ENCODE measurements at regions not wholly inside any gene's neighbourhood (a gene's known extent, or its start where the extent isn't known, plus 50 kb on each side); places are given as distances from the start of the nearest gene placed in this dataset.

GRCh38 chr13:50410921-50411746 is 395.9 kb downstream of the KCNRG start:
- no peak overlapping the region for H3K27ac ChIP-seq (ENCODE audit: extremely low read depth, low read depth, low read length)
- no peaks in the 10 kb centered on the region for H3K9me3 ChIP-seq (ENCODE audit: control insufficient read depth, insufficient read depth, low read depth, low read length)
- H3K4me3 ChIP-seq (ENCODE audit: low read depth, low read length), result no peak overlapping the region
- TF ChIP-seq FEZF1 (tag by site-specific recombination; IDR thresholded peaks at IDR 0.05) (peak; percentile 45), ZFP37 (tag by site-specific recombination; IDR thresholded peaks at IDR 0.05) (peak; percentile 82; the same call in 1 of the 2 replicates), SP2 (tag by site-specific recombination; IDR thresholded peaks at IDR 0.05) (no peak), ZNF174 (tag by site-specific recombination; IDR thresholded peaks at IDR 0.05) (no peak), ZNF394 (tag by site-specific recombination; IDR thresholded peaks at IDR 0.05; ENCODE audit: borderline replicate concordance) (peak; percentile 42; the same call in 1 of the 2 replicates), PRDM1 (tag by site-specific recombination; IDR thresholded peaks at IDR 0.05) (0 out of 2 replicates have a peak, but pooled peaks have one; percentile 47), ZNF404 (tag by site-specific recombination; IDR thresholded peaks at IDR 0.05) (no peak), PRDM6 (tag by site-specific recombination; IDR thresholded peaks at IDR 0.05) (peak; percentile 34; the same call in 1 of the 2 replicates), PATZ1 (tag by site-specific recombination; IDR thresholded peaks at IDR 0.05) (peak; percentile 80), SP7 (tag by site-specific recombination; IDR thresholded peaks at IDR 0.05) (peak; percentile 95), ZNF24 (tag by site-specific recombination; IDR thresholded peaks at IDR 0.05) (0 out of 2 replicates have a peak, but pooled peaks have one; percentile 17), ZFP69B (tag by site-specific recombination; IDR thresholded peaks at IDR 0.05) (0 out of 2 replicates have a peak, but pooled peaks have one; percentile 37), ZFHX2 (tag by site-specific recombination; conservative IDR thresholded peaks at IDR 0.05) (0 out of 2 replicates have a peak, but pooled peaks have one; percentile 24), WT1 (tag by site-specific recombination; IDR thresholded peaks at IDR 0.05) (peak; percentile 32; the same call in 1 of the 2 replicates), ZNF548 (tag by site-specific recombination; IDR thresholded peaks at IDR 0.05) (no peak)
- TF ChIP-seq, protein P1, sequence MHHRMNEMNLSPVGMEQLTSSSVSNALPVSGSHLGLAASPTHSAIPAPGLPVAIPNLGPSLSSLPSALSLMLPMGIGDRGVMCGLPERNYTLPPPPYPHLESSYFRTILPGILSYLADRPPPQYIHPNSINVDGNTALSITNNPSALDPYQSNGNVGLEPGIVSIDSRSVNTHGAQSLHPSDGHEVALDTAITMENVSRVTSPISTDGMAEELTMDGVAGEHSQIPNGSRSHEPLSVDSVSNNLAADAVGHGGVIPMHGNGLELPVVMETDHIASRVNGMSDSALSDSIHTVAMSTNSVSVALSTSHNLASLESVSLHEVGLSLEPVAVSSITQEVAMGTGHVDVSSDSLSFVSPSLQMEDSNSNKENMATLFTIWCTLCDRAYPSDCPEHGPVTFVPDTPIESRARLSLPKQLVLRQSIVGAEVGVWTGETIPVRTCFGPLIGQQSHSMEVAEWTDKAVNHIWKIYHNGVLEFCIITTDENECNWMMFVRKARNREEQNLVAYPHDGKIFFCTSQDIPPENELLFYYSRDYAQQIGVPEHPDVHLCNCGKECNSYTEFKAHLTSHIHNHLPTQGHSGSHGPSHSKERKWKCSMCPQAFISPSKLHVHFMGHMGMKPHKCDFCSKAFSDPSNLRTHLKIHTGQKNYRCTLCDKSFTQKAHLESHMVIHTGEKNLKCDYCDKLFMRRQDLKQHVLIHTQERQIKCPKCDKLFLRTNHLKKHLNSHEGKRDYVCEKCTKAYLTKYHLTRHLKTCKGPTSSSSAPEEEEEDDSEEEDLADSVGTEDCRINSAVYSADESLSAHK (tag by site-specific recombination; IDR thresholded peaks at IDR 0.05), result peak; percentile 49; the same call in 1 of the 2 replicates
- TF ChIP-seq, protein P2, sequence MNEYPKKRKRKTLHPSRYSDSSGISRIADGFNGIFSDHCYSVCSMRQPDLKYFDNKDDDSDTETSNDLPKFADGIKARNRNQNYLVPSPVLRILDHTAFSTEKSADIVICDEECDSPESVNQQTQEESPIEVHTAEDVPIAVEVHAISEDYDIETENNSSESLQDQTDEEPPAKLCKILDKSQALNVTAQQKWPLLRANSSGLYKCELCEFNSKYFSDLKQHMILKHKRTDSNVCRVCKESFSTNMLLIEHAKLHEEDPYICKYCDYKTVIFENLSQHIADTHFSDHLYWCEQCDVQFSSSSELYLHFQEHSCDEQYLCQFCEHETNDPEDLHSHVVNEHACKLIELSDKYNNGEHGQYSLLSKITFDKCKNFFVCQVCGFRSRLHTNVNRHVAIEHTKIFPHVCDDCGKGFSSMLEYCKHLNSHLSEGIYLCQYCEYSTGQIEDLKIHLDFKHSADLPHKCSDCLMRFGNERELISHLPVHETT (tag by site-specific recombination; IDR thresholded peaks at IDR 0.05), result 0 out of 2 replicates have a peak, but pooled peaks have one; percentile 18
- TF ChIP-seq, protein P3, sequence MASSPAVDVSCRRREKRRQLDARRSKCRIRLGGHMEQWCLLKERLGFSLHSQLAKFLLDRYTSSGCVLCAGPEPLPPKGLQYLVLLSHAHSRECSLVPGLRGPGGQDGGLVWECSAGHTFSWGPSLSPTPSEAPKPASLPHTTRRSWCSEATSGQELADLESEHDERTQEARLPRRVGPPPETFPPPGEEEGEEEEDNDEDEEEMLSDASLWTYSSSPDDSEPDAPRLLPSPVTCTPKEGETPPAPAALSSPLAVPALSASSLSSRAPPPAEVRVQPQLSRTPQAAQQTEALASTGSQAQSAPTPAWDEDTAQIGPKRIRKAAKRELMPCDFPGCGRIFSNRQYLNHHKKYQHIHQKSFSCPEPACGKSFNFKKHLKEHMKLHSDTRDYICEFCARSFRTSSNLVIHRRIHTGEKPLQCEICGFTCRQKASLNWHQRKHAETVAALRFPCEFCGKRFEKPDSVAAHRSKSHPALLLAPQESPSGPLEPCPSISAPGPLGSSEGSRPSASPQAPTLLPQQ (tag by site-specific recombination; IDR thresholded peaks at IDR 0.05), result peak; percentile 61
- TF ChIP-seq, protein P4, sequence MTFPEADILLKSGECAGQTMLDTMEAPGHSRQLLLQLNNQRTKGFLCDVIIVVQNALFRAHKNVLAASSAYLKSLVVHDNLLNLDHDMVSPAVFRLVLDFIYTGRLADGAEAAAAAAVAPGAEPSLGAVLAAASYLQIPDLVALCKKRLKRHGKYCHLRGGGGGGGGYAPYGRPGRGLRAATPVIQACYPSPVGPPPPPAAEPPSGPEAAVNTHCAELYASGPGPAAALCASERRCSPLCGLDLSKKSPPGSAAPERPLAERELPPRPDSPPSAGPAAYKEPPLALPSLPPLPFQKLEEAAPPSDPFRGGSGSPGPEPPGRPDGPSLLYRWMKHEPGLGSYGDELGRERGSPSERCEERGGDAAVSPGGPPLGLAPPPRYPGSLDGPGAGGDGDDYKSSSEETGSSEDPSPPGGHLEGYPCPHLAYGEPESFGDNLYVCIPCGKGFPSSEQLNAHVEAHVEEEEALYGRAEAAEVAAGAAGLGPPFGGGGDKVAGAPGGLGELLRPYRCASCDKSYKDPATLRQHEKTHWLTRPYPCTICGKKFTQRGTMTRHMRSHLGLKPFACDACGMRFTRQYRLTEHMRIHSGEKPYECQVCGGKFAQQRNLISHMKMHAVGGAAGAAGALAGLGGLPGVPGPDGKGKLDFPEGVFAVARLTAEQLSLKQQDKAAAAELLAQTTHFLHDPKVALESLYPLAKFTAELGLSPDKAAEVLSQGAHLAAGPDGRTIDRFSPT (tag by site-specific recombination; IDR thresholded peaks at IDR 0.05), result peak; percentile 69
- TF ChIP-seq, protein P5, sequence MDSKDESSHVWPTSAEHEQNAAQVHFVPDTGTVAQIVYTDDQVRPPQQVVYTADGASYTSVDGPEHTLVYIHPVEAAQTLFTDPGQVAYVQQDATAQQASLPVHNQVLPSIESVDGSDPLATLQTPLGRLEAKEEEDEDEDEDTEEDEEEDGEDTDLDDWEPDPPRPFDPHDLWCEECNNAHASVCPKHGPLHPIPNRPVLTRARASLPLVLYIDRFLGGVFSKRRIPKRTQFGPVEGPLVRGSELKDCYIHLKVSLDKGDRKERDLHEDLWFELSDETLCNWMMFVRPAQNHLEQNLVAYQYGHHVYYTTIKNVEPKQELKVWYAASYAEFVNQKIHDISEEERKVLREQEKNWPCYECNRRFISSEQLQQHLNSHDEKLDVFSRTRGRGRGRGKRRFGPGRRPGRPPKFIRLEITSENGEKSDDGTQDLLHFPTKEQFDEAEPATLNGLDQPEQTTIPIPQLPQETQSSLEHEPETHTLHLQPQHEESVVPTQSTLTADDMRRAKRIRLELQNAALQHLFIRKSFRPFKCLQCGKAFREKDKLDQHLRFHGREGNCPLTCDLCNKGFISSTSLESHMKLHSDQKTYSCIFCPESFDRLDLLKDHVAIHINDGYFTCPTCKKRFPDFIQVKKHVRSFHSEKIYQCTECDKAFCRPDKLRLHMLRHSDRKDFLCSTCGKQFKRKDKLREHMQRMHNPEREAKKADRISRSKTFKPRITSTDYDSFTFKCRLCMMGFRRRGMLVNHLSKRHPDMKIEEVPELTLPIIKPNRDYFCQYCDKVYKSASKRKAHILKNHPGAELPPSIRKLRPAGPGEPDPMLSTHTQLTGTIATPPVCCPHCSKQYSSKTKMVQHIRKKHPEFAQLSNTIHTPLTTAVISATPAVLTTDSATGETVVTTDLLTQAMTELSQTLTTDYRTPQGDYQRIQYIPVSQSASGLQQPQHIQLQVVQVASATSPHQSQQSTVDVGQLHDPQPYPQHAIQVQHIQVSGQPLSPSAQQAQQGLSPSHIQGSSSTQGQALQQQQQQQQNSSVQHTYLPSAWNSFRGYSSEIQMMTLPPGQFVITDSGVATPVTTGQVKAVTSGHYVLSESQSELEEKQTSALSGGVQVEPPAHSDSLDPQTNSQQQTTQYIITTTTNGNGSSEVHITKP (tag by site-specific recombination; IDR thresholded peaks at IDR 0.05), result peak; percentile 94

More at GRCh38 chr13:50410921-50411746, 395.9 kb downstream of the KCNRG start:
- POLR2A ChIA-PET, result no interaction called here
- Histone ChIP-seq H3K36me3 (ENCODE audit: control insufficient read depth in 2 of 2, insufficient read depth in 1 of 2, low read length in 2 of 2) (no peaks in the 10 kb centered on the region), H3K4me1 (ENCODE audit: control insufficient read depth, insufficient read depth, low read length) (peaks cover 11% of the 10 kb centered on the region; the same call in 1 of the 2 replicates)
- CTCF ChIA-PET, result interaction anchor here (1.1 kb wide), 1 partner anchor 11 kb away, joined by 4 read pairs; no protein-coding TSS in a partner anchor

Data from HEK293 (cell line).